LNCAP (cell line): ENCODE measurements at regions not wholly inside any gene's neighbourhood (a gene's known extent, or its start where the extent isn't known, plus 50 kb on each side); places are given as distances from the start of the nearest gene placed in this dataset.

Experiments
- TF ChIP-seq, protein P1 (sequence below): fragments of 450-650 bp; IDR thresholded peaks from 2 replicates; pipeline ENCODE4 v1.5.1; 2017; ENCODE audit warnings: mild to moderate bottlenecking

DNA sequence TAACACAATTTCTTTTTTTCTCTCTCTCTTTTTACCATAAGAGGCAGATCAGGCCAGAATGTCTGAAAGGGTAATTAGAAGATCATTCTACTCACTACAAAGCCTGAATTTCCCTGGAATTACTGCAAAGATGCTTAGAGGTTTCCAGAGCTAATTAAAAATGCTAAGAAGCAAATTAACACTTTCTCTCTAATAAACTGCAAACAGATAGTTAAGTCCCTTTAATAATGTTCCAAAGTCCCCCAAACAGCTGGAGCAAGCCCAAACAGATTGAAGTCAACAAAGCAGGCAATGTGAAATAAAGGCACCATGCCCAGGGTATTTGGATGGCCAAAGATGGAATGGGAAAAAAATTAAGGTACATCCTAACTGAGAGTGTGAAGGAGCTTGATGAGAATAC, 208.8 kb upstream of the LRFN5 start:
- TF ChIP-seq, protein P1, sequence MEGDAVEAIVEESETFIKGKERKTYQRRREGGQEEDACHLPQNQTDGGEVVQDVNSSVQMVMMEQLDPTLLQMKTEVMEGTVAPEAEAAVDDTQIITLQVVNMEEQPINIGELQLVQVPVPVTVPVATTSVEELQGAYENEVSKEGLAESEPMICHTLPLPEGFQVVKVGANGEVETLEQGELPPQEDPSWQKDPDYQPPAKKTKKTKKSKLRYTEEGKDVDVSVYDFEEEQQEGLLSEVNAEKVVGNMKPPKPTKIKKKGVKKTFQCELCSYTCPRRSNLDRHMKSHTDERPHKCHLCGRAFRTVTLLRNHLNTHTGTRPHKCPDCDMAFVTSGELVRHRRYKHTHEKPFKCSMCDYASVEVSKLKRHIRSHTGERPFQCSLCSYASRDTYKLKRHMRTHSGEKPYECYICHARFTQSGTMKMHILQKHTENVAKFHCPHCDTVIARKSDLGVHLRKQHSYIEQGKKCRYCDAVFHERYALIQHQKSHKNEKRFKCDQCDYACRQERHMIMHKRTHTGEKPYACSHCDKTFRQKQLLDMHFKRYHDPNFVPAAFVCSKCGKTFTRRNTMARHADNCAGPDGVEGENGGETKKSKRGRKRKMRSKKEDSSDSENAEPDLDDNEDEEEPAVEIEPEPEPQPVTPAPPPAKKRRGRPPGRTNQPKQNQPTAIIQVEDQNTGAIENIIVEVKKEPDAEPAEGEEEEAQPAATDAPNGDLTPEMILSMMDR, result no peak

DNA sequence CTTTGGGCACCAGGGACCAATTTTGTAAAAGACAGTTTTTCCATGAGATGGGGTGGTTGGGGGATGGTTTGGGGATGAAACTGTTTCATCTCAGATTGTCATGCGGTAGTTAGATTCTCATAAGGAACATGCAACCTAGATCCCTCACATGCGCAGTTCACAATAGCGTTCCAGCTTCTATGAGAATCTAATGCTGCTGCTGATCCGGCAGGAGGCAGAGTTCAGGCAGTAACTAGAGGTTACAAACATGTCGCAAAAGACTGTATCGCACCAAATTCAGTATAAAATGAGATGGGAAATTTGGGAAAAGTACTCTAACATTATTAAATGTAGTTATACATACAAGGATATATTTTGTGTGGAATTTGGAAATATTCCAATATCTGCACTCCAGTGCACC, 213.2 kb upstream of the LRFN5 start:
- TF ChIP-seq, protein P1, result peak; percentile 71

DNA sequence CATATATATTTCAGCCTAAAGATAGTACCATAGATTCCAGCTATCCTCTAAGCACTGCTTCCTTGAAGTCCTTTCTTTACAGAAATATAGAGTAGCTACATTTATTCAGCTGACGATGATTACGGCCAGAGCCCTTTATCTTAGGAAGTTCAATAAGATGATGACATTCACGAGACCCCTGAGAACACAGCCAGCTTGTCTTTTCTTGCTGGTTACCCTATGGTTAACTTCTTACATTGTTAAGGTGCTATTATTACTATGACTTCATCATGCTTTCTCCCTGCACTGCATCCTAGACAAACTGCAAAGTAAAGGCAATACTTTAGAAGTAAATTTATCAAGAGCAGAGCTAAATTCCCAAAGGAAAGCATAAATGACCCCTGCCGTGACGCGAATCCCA, 214.4 kb upstream of the LRFN5 start:
- TF ChIP-seq, protein P1, result no peak

DNA sequence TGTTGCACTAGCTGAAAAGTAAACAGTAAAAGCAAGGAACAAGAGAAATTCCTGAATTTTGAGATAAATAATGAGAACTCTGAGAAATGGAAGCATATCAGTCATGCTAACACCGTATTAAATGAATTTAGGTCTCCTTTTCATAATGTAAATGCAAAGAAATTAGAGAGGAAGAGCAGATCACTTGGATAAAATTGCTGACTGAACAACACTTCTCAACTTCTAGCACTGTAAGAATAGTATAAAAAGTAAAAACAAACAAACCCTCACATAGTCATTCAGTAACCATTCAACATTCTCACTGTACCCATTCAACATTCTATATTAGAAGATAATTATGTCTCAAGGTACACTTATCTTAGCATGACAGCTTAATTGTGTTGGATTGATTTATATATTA, 217.3 kb upstream of the LRFN5 start:
- TF ChIP-seq, protein P1, result no peak

DNA sequence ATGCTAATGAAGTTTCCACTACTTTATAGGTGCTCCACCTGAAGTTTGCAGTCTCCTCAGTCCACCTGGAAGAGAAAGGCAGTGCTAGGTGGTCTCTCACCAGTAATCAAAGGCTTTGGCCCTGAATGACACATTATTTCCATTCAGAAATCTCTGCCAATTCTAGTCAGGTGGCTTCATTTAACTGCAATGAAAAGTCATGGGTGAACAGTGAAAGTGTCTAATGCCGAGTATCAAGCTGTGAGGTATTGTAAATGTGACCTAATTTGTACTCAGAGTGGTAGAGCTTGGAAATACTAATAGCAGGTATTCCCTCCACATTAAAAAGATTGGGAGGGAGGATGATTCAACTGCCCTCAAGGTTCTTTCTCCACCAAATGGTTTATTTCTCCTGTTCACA, 220.9 kb upstream of the LRFN5 start:
- TF ChIP-seq, protein P1, result no peak

DNA sequence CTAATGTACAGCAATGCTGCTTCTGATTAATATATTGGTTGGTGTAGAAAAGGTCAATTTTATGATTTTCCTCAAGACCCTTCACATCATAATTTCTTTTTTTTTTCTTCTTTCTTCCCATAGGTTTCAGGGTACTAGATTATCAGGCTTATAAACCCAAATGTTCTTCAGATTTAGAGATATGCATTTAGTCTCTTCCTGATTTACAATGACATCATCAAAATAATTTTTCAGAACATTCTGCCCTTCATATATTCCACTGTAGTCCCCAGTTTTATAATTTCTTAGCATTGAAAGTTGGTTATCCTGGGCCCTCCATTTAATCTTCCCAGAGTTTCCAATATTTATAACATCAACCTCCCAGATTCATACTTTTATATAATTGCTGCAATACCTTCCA, 226.7 kb upstream of the LRFN5 start:
- TF ChIP-seq, protein P1, result no peak

DNA sequence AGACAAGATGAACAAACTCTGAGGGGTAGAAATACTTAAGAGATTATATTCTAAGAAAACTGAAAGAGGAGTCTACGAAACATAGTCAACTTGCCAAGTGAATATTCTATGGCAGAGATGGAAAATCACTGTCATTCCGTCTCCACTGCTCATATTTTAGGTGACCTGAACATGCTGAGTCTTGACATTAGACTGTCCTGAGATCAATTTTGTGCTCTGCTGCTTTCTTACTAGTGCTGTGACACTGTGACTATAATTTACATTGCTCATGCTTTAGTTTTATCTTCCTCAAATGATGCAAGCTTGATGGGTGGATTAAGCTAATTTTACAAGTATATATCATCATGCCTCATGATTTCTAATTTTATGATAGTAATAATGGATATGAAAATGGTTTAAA, 228.2 kb upstream of the LRFN5 start:
- TF ChIP-seq, protein P1, result no peak

DNA sequence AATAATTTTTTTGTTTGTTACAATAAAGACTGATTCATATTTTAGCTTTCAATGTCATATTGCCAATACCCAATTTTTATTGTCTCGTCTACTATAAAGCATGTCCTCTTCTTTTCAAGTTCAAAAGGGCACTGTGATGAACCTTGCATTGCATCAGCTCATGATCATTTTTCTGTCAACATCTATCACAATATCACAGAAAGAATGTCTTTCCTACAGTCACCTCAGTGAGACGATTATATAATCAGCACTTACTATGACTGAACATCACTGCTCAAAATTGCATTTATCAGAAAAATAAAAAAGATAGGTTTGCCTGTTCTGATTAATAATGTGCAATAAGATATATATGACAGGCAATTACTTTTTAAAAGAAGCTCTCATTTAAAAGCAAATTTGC, 228.7 kb upstream of the LRFN5 start:
- TF ChIP-seq, protein P1, result no peak
